Prostate gland (tissue), 2 donors: ENCODE measurements at regions not wholly inside any gene's neighbourhood (a gene's known extent, or its start where the extent isn't known, plus 50 kb on each side); places are given as distances from the start of the nearest gene placed in this dataset.

Source experiments
- CTCF ChIP-seq, 4 experiments: fragments of 200-600 bp in 2 of 4; fragments of 450-650 bp in 2 of 4; sonication (generic) in 2 of 4; IDR thresholded peaks; 1 replicate in 3 of 4; 2 replicates in 1 of 4; pipeline ENCODE4 v1.5.1; 2016 to 2019; ENCODE audit warnings: antibody characterized with exemption in 4 of 4, mild to moderate bottlenecking in 2 of 4, moderate library complexity in 2 of 4
- POLR2A ChIP-seq: fragments of 450-650 bp; IDR thresholded peaks from one replicate; pipeline ENCODE4 v1.6.1; 2016; ENCODE audit warnings: antibody characterized with exemption, mild to moderate bottlenecking
- POLR2AphosphoS5 ChIP-seq: sonication (generic); formaldehyde crosslinking; IDR thresholded peaks from one replicate; pipeline ENCODE4 v1.6.1; 2017; ENCODE audit warnings: antibody characterized with exemption

- TF ChIP-seq CTCF (IDR thresholded peaks at IDR 0.05) (no peak), POLR2A (no peak), POLR2AphosphoS5 (no peak)
These were observed 524.1 kb downstream of the TBC1D22A start for GRCh38 chr22:47286590-47286989.
